MM.1S (cell line): ENCODE measurements at regions not wholly inside any gene's neighbourhood (a gene's known extent, or its start where the extent isn't known, plus 50 kb on each side); places are given as distances from the start of the nearest gene placed in this dataset.
"Not testable (repeated sequence)": the region's sequence is repeated elsewhere in the genome, so short reads cannot be mapped to it uniquely, and the experiment has no call there.

Experiments
- DNase-seq: peaks from one replicate; pipeline ENCODE4 v3.0.0-alpha.2; 2015
- H2AFZ ChIP-seq: fragments of 300-600 bp; sonication (generic); 2 replicates; pipeline ENCODE4 v1.6.0; 2016; ENCODE audit warnings: antibody characterized with exemption, low read length
- H3F3A ChIP-seq: fragments of 300-600 bp; sonication (generic); 2 replicates; pipeline ENCODE4 v1.6.1; 2016; ENCODE audit warnings: mild to moderate bottlenecking, antibody characterized with exemption, low read length, moderate library complexity, mixed read lengths; ENCODE audit not compliant: insufficient read depth
- H3K27ac ChIP-seq: fragments of 300-600 bp; sonication (generic); 2 replicates; pipeline ENCODE4 v1.5.1; 2016; ENCODE audit warnings: mild to moderate bottlenecking, low read length
- H3K27me3 ChIP-seq: fragments of 300-600 bp; sonication (generic); replicated peaks from 2 replicates; pipeline ENCODE4 v1.6.0; 2016; ENCODE audit warnings: low read length; ENCODE audit not compliant: insufficient read depth
- H3K36me3 ChIP-seq: fragments of 300-600 bp; sonication (generic); replicated peaks from 2 replicates; pipeline ENCODE4 v1.6.1; 2016; ENCODE audit warnings: mild to moderate bottlenecking, low read length, mixed read lengths; ENCODE audit not compliant: insufficient read depth
- H3K4me1 ChIP-seq: fragments of 300-600 bp; sonication (generic); 2 replicates; pipeline ENCODE4 v1.6.1; 2016; ENCODE audit warnings: low read length, mixed read lengths
- H3K4me2 ChIP-seq: fragments of 300-600 bp; sonication (generic); 2 replicates; pipeline ENCODE4 v1.6.0; 2016; ENCODE audit warnings: low read depth, low read length
- H3K4me3 ChIP-seq: fragments of 300-600 bp; sonication (generic); 2 replicates; pipeline ENCODE4 v1.5.1; 2016; ENCODE audit warnings: low read length, mixed read lengths
- H3K79me2 ChIP-seq: fragments of 300-600 bp; sonication (generic); 2 replicates; pipeline ENCODE4 v1.6.1; 2016; ENCODE audit warnings: mixed run types, low read length, mixed read lengths
- H3K9ac ChIP-seq: fragments of 300-600 bp; sonication (generic); 2 replicates; pipeline ENCODE4 v1.6.1; 2016; ENCODE audit warnings: low read length, mixed read lengths
- H3K9me2 ChIP-seq: fragments of 300-600 bp; sonication (generic); replicated peaks from 2 replicates; pipeline ENCODE4 v1.6.1; 2016; ENCODE audit warnings: mild to moderate bottlenecking, low read length, mixed read lengths; ENCODE audit not compliant: insufficient read depth
- H3K9me3 ChIP-seq: fragments of 300-600 bp; sonication (generic); replicated peaks from 2 replicates; pipeline ENCODE4 v1.6.1; 2016; ENCODE audit warnings: mild to moderate bottlenecking, low read length, mixed read lengths; ENCODE audit not compliant: insufficient read depth
- H4K20me1 ChIP-seq: fragments of 300-600 bp; sonication (generic); 2 replicates; pipeline ENCODE4 v1.6.1; 2016; ENCODE audit warnings: mild to moderate bottlenecking, low read length, moderate library complexity, mixed read lengths; ENCODE audit not compliant: insufficient read depth
- CTCF ChIP-seq: fragments of 300-600 bp; sonication (generic); IDR thresholded peaks from 2 replicates; pipeline ENCODE4 v1.5.1; 2016; ENCODE audit warnings: antibody characterized with exemption, low read length, mixed read lengths
- EZH2 ChIP-seq: fragments of 300-600 bp; sonication (generic); optimal IDR thresholded peaks from 2 replicates; pipeline ENCODE3; 2017; ENCODE audit warnings: low read depth, mild to moderate bottlenecking, antibody characterized with exemption, low read length, mixed read lengths
- EZH2phosphoT487 ChIP-seq: fragments of 300-600 bp; sonication (generic); IDR thresholded peaks from 2 replicates; pipeline ENCODE4 v1.6.1; 2018; ENCODE audit warnings: antibody characterized with exemption, low read length

GRCh38 chr15:23860290-23861245 is 173.5 kb upstream of the NDN start:
- Histone ChIP-seq H3F3A (peaks cover 6% of the 10 kb centered on the region; the same call in 1 of the 2 replicates), H3K27me3 (no peaks in the 10 kb centered on the region), H3K9me3 (no peaks in the 10 kb centered on the region), H3K79me2 (no peaks in the 10 kb centered on the region), H4K20me1 (no peaks in the 10 kb centered on the region), H3K9ac (no peak overlapping the region), H3K4me3 (no peak overlapping the region), H3K9me2 (no peaks in the 10 kb centered on the region), H3K27ac (no peak overlapping the region), H3K4me2 (no peak overlapping the region), H3K4me1 (peaks cover 13% of the 10 kb centered on the region), H3K36me3 (no peaks in the 10 kb centered on the region), H2AFZ (no peak overlapping the region)
- no peak for DNase-seq
- TF ChIP-seq EZH2 (no peak), EZH2phosphoT487 (no peak), CTCF (no peak)

- Histone ChIP-seq H3K4me3 (no peak overlapping the region), H3K27ac (no peak overlapping the region), H3K9me3 (no peaks in the 10 kb centered on the region), H3K9ac (no peak overlapping the region), H3K4me2 (no peak overlapping the region), H3F3A (no peaks in the 10 kb centered on the region), H3K4me1 (no peaks in the 10 kb centered on the region), H4K20me1 (no peaks in the 10 kb centered on the region), H3K9me2 (no peaks in the 10 kb centered on the region), H3K79me2 (no peaks in the 10 kb centered on the region), H3K36me3 (no peaks in the 10 kb centered on the region), H3K27me3 (no peaks in the 10 kb centered on the region), H2AFZ (no peak overlapping the region)
- TF ChIP-seq EZH2 = no peak
- TF ChIP-seq CTCF = peak; percentile 69
- peak; percentile 65 for DNase-seq
These were observed 179.7 kb upstream of the NDN start for GRCh38 chr15:23866832-23867231.

GRCh38 chr15:23869396-23869795 is 182.3 kb upstream of the NDN start:
- H3F3A ChIP-seq = no peaks in the 10 kb centered on the region
- H3K9me3 ChIP-seq = no peaks in the 10 kb centered on the region
- no peaks in the 10 kb centered on the region for H3K27me3 ChIP-seq
- H3K79me2 ChIP-seq = no peaks in the 10 kb centered on the region
- H2AFZ ChIP-seq = no peak overlapping the region
- H3K4me1 ChIP-seq = no peaks in the 10 kb centered on the region
- H3K27ac ChIP-seq = no peak overlapping the region
- H3K9me2 ChIP-seq = no peaks in the 10 kb centered on the region
- TF ChIP-seq CTCF (no peak), EZH2phosphoT487 (no peak), EZH2 (no peak)
- H3K9ac ChIP-seq = no peak overlapping the region
- no peak overlapping the region for H3K4me3 ChIP-seq
- H3K4me2 ChIP-seq = no peak overlapping the region
- no peak for DNase-seq
- H4K20me1 ChIP-seq = no peaks in the 10 kb centered on the region
- no peaks in the 10 kb centered on the region for H3K36me3 ChIP-seq

GRCh38 chr15:23873613-23874012 is 186.5 kb upstream of the NDN start:
- not testable (repeated sequence) for H3K4me2 ChIP-seq, H3F3A ChIP-seq, H3K9ac ChIP-seq, H3K4me1 ChIP-seq, H3K9me2 ChIP-seq, H3K27ac ChIP-seq, H3K36me3 ChIP-seq, H3K79me2 ChIP-seq, H3K4me3 ChIP-seq, DNase-seq, H3K27me3 ChIP-seq, H4K20me1 ChIP-seq, H3K9me3 ChIP-seq, H2AFZ ChIP-seq
